Epithelial cell of proximal tubule (primary cell): ENCODE measurements at regions not wholly inside any gene's neighbourhood (a gene's known extent, or its start where the extent isn't known, plus 50 kb on each side); places are given as distances from the start of the nearest gene placed in this dataset.
"Not testable (repeated sequence)": the region's sequence is repeated elsewhere in the genome, so short reads cannot be mapped to it uniquely, and the experiment has no call there.

Source experiments
- DNase-seq: peaks from one replicate; pipeline ENCODE4 v3.0.0-alpha.2; 2011; ENCODE audit warnings: low read depth
- H3K4me3 ChIP-seq: 2 replicates; pipeline ENCODE4 v1.5.1; 2011; ENCODE audit warnings: low read depth, mild to moderate bottlenecking, low read length
- TF ChIP-seq, protein P1 (sequence below): conservative IDR thresholded peaks from 2 replicates; pipeline ENCODE4 v1.5.1; 2012; ENCODE audit warnings: low read depth, mild to moderate bottlenecking, low read length

DNA sequence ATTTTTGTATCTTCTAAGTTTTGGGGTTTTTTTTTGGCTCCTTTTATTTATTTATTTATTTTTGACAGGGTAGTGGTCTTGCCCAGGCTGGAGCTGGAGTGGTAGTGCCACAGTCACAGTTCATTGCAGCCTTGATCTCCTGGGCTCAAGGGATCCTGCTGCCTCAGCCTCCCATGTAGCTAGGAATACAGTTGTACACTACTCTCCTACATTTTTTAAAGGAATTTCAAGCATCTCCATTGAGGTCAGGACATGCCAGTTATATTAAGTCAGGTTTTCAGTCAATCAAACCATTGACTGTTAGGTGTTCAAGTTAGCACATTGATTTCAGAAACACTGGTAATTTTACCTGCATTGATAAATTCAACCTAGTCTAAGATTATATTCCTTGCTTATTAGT is 480.5 kb upstream of the SPRY2 start:
- no peak for DNase-seq
- no peak overlapping the region for H3K4me3 ChIP-seq
- TF ChIP-seq, protein P1, sequence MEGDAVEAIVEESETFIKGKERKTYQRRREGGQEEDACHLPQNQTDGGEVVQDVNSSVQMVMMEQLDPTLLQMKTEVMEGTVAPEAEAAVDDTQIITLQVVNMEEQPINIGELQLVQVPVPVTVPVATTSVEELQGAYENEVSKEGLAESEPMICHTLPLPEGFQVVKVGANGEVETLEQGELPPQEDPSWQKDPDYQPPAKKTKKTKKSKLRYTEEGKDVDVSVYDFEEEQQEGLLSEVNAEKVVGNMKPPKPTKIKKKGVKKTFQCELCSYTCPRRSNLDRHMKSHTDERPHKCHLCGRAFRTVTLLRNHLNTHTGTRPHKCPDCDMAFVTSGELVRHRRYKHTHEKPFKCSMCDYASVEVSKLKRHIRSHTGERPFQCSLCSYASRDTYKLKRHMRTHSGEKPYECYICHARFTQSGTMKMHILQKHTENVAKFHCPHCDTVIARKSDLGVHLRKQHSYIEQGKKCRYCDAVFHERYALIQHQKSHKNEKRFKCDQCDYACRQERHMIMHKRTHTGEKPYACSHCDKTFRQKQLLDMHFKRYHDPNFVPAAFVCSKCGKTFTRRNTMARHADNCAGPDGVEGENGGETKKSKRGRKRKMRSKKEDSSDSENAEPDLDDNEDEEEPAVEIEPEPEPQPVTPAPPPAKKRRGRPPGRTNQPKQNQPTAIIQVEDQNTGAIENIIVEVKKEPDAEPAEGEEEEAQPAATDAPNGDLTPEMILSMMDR: no peak

DNA sequence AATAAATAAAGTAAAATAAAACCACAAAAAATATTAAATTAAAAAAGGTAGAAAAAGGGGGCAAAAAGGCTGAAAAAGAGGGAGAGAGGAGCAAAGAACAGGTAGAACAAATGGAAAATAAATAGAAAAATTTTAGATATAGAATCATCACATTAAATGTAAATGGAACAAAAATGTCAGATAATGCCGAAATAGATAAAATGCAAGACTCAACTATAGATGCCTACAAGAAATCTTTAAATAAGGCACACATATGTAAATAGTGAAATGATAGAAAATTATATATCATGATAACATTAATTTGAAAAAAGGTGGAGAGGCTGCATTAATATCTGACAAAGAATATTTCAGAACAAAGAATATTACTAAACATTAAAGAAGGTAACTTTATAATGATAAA is 477.1 kb upstream of the SPRY2 start:
- H3K4me3 ChIP-seq: no peak overlapping the region
- TF ChIP-seq, protein P1: no peak
- DNase-seq: no peak

GRCh38 chr13:80814541-80814940 is 473.6 kb upstream of the SPRY2 start:
- TF ChIP-seq, protein P1: no peak
- DNase-seq: no peak
- H3K4me3 ChIP-seq: no peak overlapping the region

DNA sequence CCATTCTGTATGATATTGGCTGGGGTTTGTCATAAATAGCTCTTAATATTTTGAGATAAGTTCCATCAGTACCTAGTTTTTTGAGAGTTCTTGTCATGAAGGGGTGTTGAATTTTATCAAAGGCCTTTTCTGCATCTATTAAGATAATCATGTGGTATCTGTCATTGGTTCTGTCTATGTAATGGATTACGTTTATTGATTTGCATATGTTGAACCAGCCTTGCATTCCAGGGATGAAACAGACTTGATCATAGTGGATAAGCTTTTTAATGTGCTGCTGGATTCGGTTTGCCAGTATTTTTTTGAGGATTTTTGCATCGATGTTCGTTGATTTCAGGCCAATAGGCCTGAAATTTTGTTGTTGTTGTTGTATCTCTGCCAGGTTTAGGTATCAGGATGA is 469.4 kb upstream of the SPRY2 start:
- DNase-seq, H3K4me3 ChIP-seq: not testable (repeated sequence)

DNA sequence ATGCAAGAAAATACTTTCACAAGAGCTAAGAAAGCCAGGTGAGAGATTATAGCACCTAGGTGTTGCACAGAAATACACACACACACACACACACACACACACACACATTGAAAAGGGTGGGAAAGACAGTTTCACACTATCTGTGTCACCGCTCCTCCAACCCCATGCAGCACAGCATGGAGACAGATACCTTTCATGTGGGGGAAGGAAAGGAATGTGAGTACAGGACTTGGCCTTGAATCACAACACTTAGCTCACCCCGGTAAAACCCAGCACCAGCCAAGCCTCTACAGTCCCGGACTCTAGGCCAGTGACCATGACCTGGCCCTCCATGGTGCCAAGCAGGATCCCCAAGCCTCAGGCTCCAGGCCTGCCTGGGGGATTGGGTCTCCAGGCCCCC is 462.0 kb upstream of the SPRY2 start:
- TF ChIP-seq, protein P1: no peak
- no peak for DNase-seq
- H3K4me3 ChIP-seq: no peak overlapping the region

DNA sequence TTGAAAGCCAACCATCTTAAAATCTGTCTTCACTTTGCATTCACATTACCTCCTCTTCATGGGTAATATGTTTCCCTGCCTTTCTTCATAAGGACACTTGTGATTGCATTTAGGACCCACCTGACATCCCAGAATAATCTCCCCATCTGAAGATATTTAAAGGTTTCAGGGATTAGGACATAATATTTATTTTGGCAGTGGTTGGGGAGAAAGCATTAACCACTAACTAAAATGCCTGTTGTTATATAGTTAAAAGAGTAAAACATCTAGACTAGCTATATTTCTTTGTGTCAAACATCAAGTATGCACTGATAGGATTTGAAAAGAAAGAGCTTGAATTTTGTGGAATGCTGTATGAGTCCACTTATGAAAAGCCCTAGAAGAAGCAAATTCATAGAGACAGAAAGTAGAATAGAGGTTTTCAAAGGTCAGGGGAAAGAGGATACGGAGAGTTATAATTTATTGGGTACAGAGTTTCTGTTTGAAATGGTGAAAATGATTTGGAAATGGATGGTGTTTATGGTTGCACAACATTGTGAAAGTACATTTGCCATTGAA is 457.7 kb upstream of the SPRY2 start:
- H3K4me3 ChIP-seq: no peak overlapping the region
- TF ChIP-seq, protein P1: no peak
- no peak for DNase-seq

DNA sequence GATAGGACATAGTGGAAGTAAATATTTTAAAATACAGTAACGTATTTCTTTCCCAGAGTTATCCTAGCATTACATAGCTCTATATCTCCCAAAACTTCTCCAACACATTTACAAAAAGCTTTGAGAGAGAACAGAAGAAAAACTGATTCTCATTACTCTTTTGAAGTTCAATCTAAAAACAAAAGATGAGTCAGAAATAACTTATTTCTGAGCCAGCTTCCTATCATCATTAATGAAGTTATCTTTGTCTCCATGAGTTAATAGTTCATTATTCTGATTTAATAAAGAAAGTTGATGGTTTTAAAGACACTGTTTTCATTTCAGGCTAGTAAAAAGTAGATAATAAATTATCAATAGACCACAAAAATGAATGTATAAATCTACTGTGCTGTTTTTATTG is 446.7 kb upstream of the SPRY2 start:
- no peak overlapping the region for H3K4me3 ChIP-seq
- TF ChIP-seq, protein P1: no peak
- DNase-seq: no peak
